ENCODE measurements at regions not wholly inside any gene's neighbourhood (a gene's known extent, or its start where the extent isn't known, plus 50 kb on each side); places are given as distances from the start of the nearest gene placed in this dataset.

DNA sequence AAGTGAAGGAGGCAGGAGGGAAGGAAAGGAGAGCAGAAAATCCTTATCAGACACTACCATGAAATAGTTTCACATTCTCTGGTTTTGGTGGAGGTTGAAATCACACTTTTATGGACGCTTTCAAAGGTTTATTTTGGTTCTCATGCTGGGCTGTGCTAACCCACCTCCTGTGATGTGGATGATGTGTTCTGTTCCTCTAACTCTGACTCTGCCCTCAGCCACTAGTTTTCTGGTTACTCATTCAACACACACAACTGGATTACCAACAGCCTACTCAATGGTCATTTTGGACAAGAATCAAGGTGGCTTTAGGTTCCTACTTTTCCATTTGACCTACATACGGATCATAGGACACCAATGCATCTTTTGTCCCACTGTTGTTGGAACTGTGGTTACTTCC, 522.1 kb upstream of the BTBD3 start:
- TF ChIP-seq, protein P1, sequence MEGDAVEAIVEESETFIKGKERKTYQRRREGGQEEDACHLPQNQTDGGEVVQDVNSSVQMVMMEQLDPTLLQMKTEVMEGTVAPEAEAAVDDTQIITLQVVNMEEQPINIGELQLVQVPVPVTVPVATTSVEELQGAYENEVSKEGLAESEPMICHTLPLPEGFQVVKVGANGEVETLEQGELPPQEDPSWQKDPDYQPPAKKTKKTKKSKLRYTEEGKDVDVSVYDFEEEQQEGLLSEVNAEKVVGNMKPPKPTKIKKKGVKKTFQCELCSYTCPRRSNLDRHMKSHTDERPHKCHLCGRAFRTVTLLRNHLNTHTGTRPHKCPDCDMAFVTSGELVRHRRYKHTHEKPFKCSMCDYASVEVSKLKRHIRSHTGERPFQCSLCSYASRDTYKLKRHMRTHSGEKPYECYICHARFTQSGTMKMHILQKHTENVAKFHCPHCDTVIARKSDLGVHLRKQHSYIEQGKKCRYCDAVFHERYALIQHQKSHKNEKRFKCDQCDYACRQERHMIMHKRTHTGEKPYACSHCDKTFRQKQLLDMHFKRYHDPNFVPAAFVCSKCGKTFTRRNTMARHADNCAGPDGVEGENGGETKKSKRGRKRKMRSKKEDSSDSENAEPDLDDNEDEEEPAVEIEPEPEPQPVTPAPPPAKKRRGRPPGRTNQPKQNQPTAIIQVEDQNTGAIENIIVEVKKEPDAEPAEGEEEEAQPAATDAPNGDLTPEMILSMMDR (conservative IDR thresholded peaks at IDR 0.05; ENCODE audit: low read length) = no peak
- TF ChIP-seq EZH2phosphoT487 (IDR thresholded peaks at IDR 0.05; ENCODE audit: borderline replicate concordance) = no peak
